ENCODE measurements at regions not wholly inside any gene's neighbourhood (a gene's known extent, or its start where the extent isn't known, plus 50 kb on each side); places are given as distances from the start of the nearest gene placed in this dataset.
"Not testable (repeated sequence)": the region's sequence is repeated elsewhere in the genome, so short reads cannot be mapped to it uniquely, and the experiment has no call there.

DNA sequence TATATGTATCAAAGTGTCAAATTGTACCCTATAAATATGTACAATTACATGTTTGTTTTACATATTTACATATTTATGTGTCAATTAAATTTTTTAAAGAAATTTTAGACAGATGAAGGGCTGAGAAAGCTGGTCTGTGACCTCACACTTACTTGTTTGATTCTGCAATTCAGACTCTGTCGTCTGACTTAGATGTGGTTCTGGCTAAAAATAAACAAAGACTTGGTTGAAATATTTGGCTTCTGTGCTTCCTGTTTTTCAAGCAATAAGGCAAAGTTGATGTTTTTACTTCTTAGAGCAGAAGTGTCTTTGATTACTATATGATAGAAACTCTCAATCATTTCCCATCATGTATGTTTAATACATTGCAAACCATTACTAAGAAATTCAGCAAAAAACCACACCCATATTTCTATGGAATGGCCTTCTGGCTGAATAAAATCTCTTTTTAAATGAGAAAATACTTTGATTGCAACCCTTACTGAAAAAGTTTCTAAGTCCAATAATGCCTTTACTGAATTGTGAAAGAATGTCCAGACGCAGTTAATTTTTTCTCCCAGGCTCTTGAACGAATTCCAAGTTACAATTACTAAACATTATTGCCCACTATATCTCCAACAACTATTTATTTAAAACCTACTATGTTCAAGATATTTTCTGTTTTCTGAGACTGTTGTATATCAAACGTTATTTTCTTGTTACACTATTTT is 59.5 kb upstream of the PRKG1 start:
- Histone ChIP-seq H3K27me3 (ENCODE audit: control insufficient read depth in 2 of 2, insufficient read depth in 2 of 2, low read length in 2 of 2) (peaks cover 3 to 6% of the 10 kb centered on the region in 2 experiments), H3K79me2 (ENCODE audit: control insufficient read depth, insufficient read depth, low read length) (no peaks in the 10 kb centered on the region), H3K9ac (replicated peaks; ENCODE audit: extremely low read depth, insufficient read depth, low read length) (no peak overlapping the region), H3K27ac (ENCODE audit: insufficient read depth, low read depth, low read length) (no peak overlapping the region), H3K4me1 (ENCODE audit: control insufficient read depth, extremely low read depth, insufficient read depth, low read length) (no peaks in the 10 kb centered on the region), H2AFZ (ENCODE audit: low read depth, low read length) (no peak overlapping the region), H3K4me3 (replicated peaks in 1 of 3; ENCODE audit: insufficient read depth in 1 of 3, low read depth in 1 of 3, low read length in 3 of 3) (no peak overlapping the region), H4K20me1 (replicated peaks; ENCODE audit: control insufficient read depth, extremely low read depth, insufficient read depth, low read length) (no peaks in the 10 kb centered on the region), H3K9me3 (replicated peaks; ENCODE audit: control insufficient read depth, insufficient read depth, low read length) (no peaks in the 10 kb centered on the region), H3K4me2 (ENCODE audit: insufficient read depth, low read length) (no peak overlapping the region), H3K9me1 (replicated peaks; ENCODE audit: control insufficient read depth, extremely low read depth, insufficient read depth, low read length) (no peaks in the 10 kb centered on the region), H3K36me3 (ENCODE audit: control insufficient read depth in 2 of 2, extremely low read depth in 1 of 2, insufficient read depth in 2 of 2, low read length in 2 of 2) (no peaks in the 10 kb centered on the region)
- no peak for TF ChIP-seq POLR2AphosphoS5 (IDR thresholded peaks at IDR 0.05; ENCODE audit: insufficient read depth, low read depth, low read length)
- TF ChIP-seq GATA2 (IDR thresholded peaks at IDR 0.05; ENCODE audit: insufficient read depth, insufficient read length, low read depth, low read length) = no peak
- no peak for TF ChIP-seq MYC (IDR thresholded peaks at IDR 0.05; ENCODE audit: low read depth, low read length)
- TF ChIP-seq FOS (IDR thresholded peaks at IDR 0.05; ENCODE audit: borderline replicate concordance, insufficient read depth, low read length) = no peak
- TF ChIP-seq JUN (IDR thresholded peaks at IDR 0.05; ENCODE audit: borderline replicate concordance, insufficient read depth, insufficient read length, low read depth) = no peak
- ChIA-PET CTCF (interaction anchor here (0.6 kb wide), 1 partner anchor 1202 kb away, joined by 3 read pairs; no protein-coding TSS in a partner anchor), POLR2A (no interaction called here)
- BruUV-seq (replicated peaks) = no TSS peak
- dilution Hi-C loops (cut with MboI; ENCODE audit: extremely low pct_ligation_motif_present, low sequenced_read_pairs) = no loop called here
- FAIRE-seq (no peak), DNase-seq (ENCODE audit: low read depth, low spot score) (no peak)
- intact Hi-C loops (cut with micrococcal nuclease) = loop anchor here (5.0 kb wide), 2 partner anchors 407 to 1202 kb away; no protein-coding TSS in a partner anchor

DNA sequence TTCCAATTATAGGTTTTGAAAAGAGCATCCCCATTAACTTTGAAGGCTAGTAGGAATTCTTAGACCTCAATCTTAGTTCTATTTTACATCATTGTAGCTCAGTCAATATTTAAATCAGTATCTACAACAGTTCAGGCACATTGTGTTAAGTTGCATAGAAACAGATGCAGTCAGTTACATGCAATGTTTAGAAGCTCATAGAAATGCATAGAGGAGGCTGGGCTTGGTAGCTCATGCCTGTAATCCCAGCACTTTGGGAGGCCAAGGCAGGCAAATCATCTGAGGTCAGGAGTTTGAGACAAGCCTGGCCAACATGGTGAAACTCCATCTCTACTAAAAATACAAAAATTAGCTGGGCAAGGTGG is 58.9 kb upstream of the PRKG1 start:
- H3K27ac ChIP-seq (ENCODE audit: insufficient read depth, low read depth, low read length); H3K9ac ChIP-seq (replicated peaks; ENCODE audit: extremely low read depth, insufficient read depth, low read length); H2AFZ ChIP-seq (ENCODE audit: low read depth, low read length); H3K4me3 ChIP-seq (replicated peaks in 1 of 3; ENCODE audit: insufficient read depth in 1 of 3, low read depth in 1 of 3, low read length in 3 of 3); H3K4me2 ChIP-seq (ENCODE audit: insufficient read depth, low read length); FAIRE-seq; BruUV-seq (replicated peaks); H3K36me3 ChIP-seq (ENCODE audit: control insufficient read depth in 2 of 2, extremely low read depth in 1 of 2, insufficient read depth in 2 of 2, low read length in 2 of 2); H3K9me1 ChIP-seq (replicated peaks; ENCODE audit: control insufficient read depth, extremely low read depth, insufficient read depth, low read length); H3K4me1 ChIP-seq (ENCODE audit: control insufficient read depth, extremely low read depth, insufficient read depth, low read length); DNase-seq (ENCODE audit: low read depth, low spot score); intact Hi-C loops (cut with micrococcal nuclease); dilution Hi-C loops (cut with MboI; ENCODE audit: extremely low pct_ligation_motif_present, low sequenced_read_pairs); H3K79me2 ChIP-seq (ENCODE audit: control insufficient read depth, insufficient read depth, low read length); H4K20me1 ChIP-seq (replicated peaks; ENCODE audit: control insufficient read depth, extremely low read depth, insufficient read depth, low read length); H3K9me3 ChIP-seq (replicated peaks; ENCODE audit: control insufficient read depth, insufficient read depth, low read length); POLR2A ChIA-PET; H3K27me3 ChIP-seq (ENCODE audit: control insufficient read depth in 2 of 2, insufficient read depth in 2 of 2, low read length in 2 of 2): not testable (repeated sequence)
- CTCF ChIA-PET = interaction anchor here (0.6 kb wide), 1 partner anchor 1201 kb away, joined by 3 read pairs; no protein-coding TSS in a partner anchor

Data from endothelial cell of umbilical vein (primary cell).